RKO (cell line): ENCODE measurements at regions not wholly inside any gene's neighbourhood (a gene's known extent, or its start where the extent isn't known, plus 50 kb on each side); places are given as distances from the start of the nearest gene placed in this dataset.

Experiments used
- DNase-seq: peaks from one replicate; pipeline ENCODE4 v3.0.0-alpha.2; 2016; ENCODE audit warnings: low spot score

GRCh38 chr2:239762106-239762505, 263.0 kb downstream of the NDUFA10 start:
- no peak for DNase-seq

- DNase-seq, result no peak
These were observed 264.5 kb downstream of the NDUFA10 start for GRCh38 chr2:239760596-239760995.

GRCh38 chr2:239758279-239758877, 266.8 kb downstream of the NDUFA10 start:
- DNase-seq, result no peak

GRCh38 chr2:239756790-239757760, 268.1 kb downstream of the NDUFA10 start:
- no peak for DNase-seq

- DNase-seq, result no peak
These were observed 268.9 kb downstream of the NDUFA10 start for GRCh38 chr2:239756031-239756789.

GRCh38 chr2:239753401-239753837, 271.7 kb downstream of the NDUFA10 start:
- DNase-seq, result no peak

- no peak for DNase-seq
These were observed 272.2 kb downstream of the NDUFA10 start for GRCh38 chr2:239752951-239753350.

- no peak for DNase-seq
These were observed 273.3 kb downstream of the NDUFA10 start for GRCh38 chr2:239751679-239752355.

- DNase-seq, result no peak
These were observed 274.0 kb downstream of the NDUFA10 start for GRCh38 chr2:239750929-239751678.

- no peak for DNase-seq
These were observed 274.9 kb downstream of the NDUFA10 start for GRCh38 chr2:239750045-239750835.

GRCh38 chr2:239749272-239749873, 275.8 kb downstream of the NDUFA10 start:
- DNase-seq, result no peak

- no peak for DNase-seq
These were observed 276.3 kb downstream of the NDUFA10 start for GRCh38 chr2:239748811-239749210.

GRCh38 chr2:239747771-239748170, 277.4 kb downstream of the NDUFA10 start:
- no peak for DNase-seq

GRCh38 chr2:239747274-239747673, 277.9 kb downstream of the NDUFA10 start:
- no peak for DNase-seq

- DNase-seq, result no peak
These were observed 278.4 kb downstream of the NDUFA10 start for GRCh38 chr2:239746559-239747246.

GRCh38 chr2:239745386-239746227, 279.5 kb downstream of the NDUFA10 start:
- no peak for DNase-seq

GRCh38 chr2:239744706-239745340, 280.3 kb downstream of the NDUFA10 start:
- no peak for DNase-seq

GRCh38 chr2:239743206-239743605, 281.9 kb downstream of the NDUFA10 start:
- no peak for DNase-seq
